Activated T-helper 1 cell treated with anti-CD3 and anti-CD28 coated beads, Interleukin-12 subunit alpha, Interleukin-12 subunit beta, Interleukin-2, Interleukin-4 antibody, amounts not matched to agents 30 ng/mL and 10 ng/mL and 1 ng/mL, durations not matched to agents 14 hours and 24 hours and 36 hours (primary cell): ENCODE measurements at regions not wholly inside any gene's neighbourhood (a gene's known extent, or its start where the extent isn't known, plus 50 kb on each side); places are given as distances from the start of the nearest gene placed in this dataset.

Source experiments
- DNase-seq: peaks from one replicate; pipeline ENCODE4 v3.0.0; 2021; ENCODE audit warnings: low spot score
- H3K27ac Mint-ChIP-seq: one replicate; pipeline ENCODE4 v1.8.0; 2021; ENCODE audit warnings: mild to moderate bottlenecking, mixed read lengths
- H3K27me3 Mint-ChIP-seq: one replicate; pipeline ENCODE4 v1.8.0; 2022; ENCODE audit warnings: mild to moderate bottlenecking, moderate library complexity, mixed read lengths; ENCODE audit not compliant: insufficient read depth
- H3K36me3 Mint-ChIP-seq: one replicate; pipeline ENCODE4 v1.8.0; 2021; ENCODE audit warnings: low read depth, mixed read lengths
- H3K4me1 Mint-ChIP-seq: one replicate; pipeline ENCODE4 v1.8.0; 2021; ENCODE audit warnings: low read depth, mixed read lengths
- H3K4me3 Mint-ChIP-seq: one replicate; pipeline ENCODE4 v1.8.0; 2021; ENCODE audit warnings: mild to moderate bottlenecking, moderate library complexity, mixed read lengths
- H3K9me3 Mint-ChIP-seq: one replicate; pipeline ENCODE4 v1.8.0; 2021; ENCODE audit warnings: mixed read lengths
- intact Hi-C: fragments of 100-400 bp; cut with micrococcal nuclease; formaldehyde crosslinking; loops from one replicate; pipeline ENCODE4 v1.15.1; 2024

DNA sequence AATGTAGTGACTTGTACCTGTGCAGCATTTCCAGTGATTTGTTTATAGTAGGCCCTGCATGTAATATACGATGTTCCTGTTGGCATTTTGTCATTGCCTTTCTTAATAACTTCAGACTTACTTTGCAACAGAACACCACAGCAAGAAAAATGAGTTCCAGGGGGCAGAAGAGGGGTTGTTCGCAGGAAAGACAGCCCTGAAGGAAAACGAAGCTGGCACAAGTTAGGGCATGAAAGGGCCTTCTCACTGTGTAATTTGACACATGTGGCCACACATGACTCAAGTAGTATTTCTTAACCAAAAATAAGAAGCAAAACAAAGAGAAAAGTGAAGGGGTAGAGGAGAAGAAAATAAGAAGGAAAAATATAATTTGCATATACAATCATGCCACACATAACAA is 265.8 kb upstream of the SMIM31 start:
- Mint-ChIP-seq H3K36me3 (no peaks in the 10 kb centered on the region), H3K4me1 (no peaks in the 10 kb centered on the region), H3K27me3 (no peaks in the 10 kb centered on the region), H3K4me3 (no peak overlapping the region), H3K27ac (no peak overlapping the region), H3K9me3 (no peaks in the 10 kb centered on the region)
- intact Hi-C loops, result no loop called here
- DNase-seq, result no peak

DNA sequence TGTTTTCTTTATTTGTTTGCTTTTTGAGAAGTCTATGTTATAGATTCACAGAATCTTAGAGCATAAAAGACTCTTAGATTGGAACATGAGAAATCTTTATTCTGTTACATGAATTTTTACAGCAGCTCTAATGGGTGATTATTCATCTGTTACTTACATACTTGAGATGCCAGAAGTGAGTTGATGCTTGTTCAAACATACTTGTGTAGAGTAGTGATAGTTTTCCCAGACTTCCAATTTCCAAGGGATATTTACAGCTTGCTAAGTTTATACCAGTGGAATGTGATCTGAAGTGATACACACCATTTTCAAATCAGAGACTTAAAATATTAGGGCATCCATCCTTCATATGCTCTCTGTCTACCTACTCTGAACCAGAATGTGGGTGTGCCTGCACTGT is 252.9 kb upstream of the SMIM31 start:
- Mint-ChIP-seq H3K27me3 (no peaks in the 10 kb centered on the region), H3K36me3 (no peaks in the 10 kb centered on the region), H3K9me3 (no peaks in the 10 kb centered on the region), H3K4me1 (no peaks in the 10 kb centered on the region), H3K4me3 (no peak overlapping the region), H3K27ac (no peak overlapping the region)
- DNase-seq, result no peak
- intact Hi-C loops, result no loop called here

DNA sequence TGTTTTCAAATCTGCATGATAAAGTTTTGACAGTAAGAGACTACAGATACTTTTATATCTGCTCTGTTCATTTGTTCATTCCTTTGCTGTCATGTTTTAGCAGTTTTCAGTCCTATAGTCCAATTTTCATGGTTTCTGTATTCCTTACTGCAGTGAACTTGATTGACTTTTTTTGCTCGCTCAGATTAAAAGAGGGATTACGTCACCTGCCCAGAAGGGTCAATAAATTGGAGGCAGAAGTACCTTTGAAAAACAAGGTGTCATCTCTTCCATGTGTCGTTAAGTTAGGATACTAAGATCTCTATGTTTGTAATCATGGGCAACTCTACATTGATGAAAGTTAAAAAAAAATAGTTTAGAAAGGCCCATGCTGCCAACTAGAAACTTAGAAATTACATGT is 250.1 kb upstream of the SMIM31 start:
- no peak overlapping the region for H3K27ac Mint-ChIP-seq
- no peak overlapping the region for H3K4me3 Mint-ChIP-seq
- no peaks in the 10 kb centered on the region for H3K9me3 Mint-ChIP-seq
- no peaks in the 10 kb centered on the region for H3K36me3 Mint-ChIP-seq
- intact Hi-C loops, result no loop called here
- H3K27me3 Mint-ChIP-seq, result no peaks in the 10 kb centered on the region
- no peaks in the 10 kb centered on the region for H3K4me1 Mint-ChIP-seq
- no peak for DNase-seq

DNA sequence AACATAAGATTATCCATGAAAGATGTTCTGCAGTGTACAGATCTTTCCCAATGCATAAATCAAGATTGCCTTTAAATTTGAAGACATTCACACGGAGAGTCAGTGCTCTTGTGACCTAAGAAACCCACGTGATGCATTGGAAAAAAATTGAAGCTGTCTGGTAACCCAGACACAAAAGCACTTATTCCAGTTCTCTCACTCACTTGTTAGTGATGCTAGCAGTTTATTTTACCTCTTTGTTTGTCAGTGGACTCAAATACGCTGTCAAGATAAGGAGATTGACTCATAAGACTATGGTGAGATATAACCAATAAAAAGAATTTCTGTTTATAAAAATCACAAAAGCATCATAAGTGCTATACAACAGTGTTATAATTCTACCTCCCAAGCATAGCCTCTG is 245.8 kb upstream of the SMIM31 start:
- intact Hi-C loops, result no loop called here

DNA sequence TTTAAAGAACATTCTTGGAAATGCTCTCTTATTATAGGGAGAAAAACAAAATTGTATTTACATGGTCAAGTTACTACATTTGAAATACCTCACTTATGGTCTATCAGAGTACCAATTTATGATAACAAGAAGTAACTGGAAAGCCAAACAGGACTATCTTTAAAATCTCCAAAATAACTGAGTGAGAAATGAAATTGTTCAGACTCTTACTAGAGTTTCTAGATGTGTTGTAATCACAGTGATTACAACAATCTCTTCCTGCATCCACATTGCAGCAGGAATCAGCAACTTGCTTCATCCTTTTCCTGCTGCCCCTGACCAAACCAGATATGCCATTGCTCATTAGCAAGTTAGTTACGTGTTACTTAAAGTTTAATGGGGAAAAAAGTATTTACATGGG is 245.2 kb upstream of the SMIM31 start:
- Mint-ChIP-seq H3K27ac (no peak overlapping the region), H3K4me1 (no peaks in the 10 kb centered on the region), H3K27me3 (no peaks in the 10 kb centered on the region), H3K36me3 (no peaks in the 10 kb centered on the region), H3K4me3 (no peak overlapping the region), H3K9me3 (no peaks in the 10 kb centered on the region)
- intact Hi-C loops, result no loop called here
- no peak for DNase-seq

More for the DNA sequence above, 245.8 kb upstream of the SMIM31 start:
- no peaks in the 10 kb centered on the region for H3K4me1 Mint-ChIP-seq
- no peaks in the 10 kb centered on the region for H3K9me3 Mint-ChIP-seq
- no peak overlapping the region for H3K27ac Mint-ChIP-seq
- no peak for DNase-seq
- no peaks in the 10 kb centered on the region for H3K36me3 Mint-ChIP-seq
- no peak overlapping the region for H3K4me3 Mint-ChIP-seq
- no peaks in the 10 kb centered on the region for H3K27me3 Mint-ChIP-seq

DNA sequence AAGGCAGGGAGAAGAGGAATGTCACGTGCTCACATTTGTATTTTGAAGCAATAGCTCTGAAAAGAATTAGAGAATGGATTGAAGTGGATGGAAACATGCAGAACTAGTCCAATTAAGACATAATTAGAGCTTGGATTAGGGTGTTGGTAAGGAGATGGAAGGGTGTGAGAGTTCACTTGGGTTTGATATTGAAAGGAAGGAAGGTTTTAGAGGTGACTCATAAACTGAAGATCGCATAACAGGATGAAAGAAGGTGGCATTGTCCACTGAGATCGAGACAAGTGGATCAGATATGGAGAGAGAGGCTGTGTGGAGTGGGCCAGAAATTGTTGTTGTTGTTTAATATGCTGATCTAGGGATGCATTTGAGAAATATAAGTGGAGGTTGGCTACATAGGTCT is 244.0 kb upstream of the SMIM31 start:
- Mint-ChIP-seq H3K4me3 (no peak overlapping the region), H3K4me1 (no peaks in the 10 kb centered on the region), H3K36me3 (no peaks in the 10 kb centered on the region), H3K27me3 (no peaks in the 10 kb centered on the region), H3K27ac (no peak overlapping the region), H3K9me3 (no peaks in the 10 kb centered on the region)
- intact Hi-C loops, result no loop called here
- no peak for DNase-seq

DNA sequence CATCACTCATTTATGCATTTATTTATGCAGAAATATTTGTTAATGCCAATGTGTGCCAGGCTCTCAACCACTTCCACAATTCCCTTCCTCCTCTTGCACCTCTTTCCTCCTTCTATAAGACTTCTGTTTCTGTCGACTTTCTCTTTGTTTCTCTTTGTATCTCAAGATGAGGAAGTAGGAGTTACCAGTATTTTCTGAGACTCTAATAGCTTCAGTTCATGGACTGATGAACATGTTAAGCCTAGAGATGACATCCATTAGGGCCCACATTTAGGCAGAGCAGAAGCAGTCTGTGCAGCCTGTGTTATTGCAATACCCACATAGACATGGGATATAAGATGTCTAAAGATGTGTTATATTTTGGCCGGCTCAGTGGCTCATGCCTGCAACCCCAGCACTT is 241.8 kb upstream of the SMIM31 start:
- H3K27me3 Mint-ChIP-seq, result no peaks in the 10 kb centered on the region
- no peaks in the 10 kb centered on the region for H3K9me3 Mint-ChIP-seq
- no peak overlapping the region for H3K4me3 Mint-ChIP-seq
- intact Hi-C loops, result no loop called here
- no peak overlapping the region for H3K27ac Mint-ChIP-seq
- no peak for DNase-seq
- H3K36me3 Mint-ChIP-seq, result no peaks in the 10 kb centered on the region
- no peaks in the 10 kb centered on the region for H3K4me1 Mint-ChIP-seq

DNA sequence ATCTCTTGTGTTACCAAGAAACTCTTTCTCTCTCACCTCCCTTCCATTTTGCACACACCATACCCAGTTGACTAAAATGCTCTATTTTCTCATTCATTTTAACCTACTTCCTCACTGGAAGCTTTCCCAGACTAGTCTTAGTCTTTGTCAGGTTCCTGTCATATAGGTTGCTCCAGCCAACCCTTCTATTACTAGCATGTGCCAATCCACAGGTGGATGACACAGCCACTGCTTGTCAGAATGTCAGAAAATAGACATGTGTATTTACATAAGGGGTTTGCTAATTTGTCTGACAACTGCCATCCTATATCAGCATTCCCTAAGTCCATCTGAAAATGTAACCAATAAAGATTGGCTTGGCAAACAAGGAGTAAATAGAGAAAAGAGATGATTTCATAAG is 239.2 kb upstream of the SMIM31 start:
- Mint-ChIP-seq H3K9me3 (no peaks in the 10 kb centered on the region), H3K4me1 (no peaks in the 10 kb centered on the region), H3K4me3 (no peak overlapping the region), H3K36me3 (no peaks in the 10 kb centered on the region), H3K27me3 (no peaks in the 10 kb centered on the region), H3K27ac (no peak overlapping the region)
- no peak for DNase-seq
- intact Hi-C loops, result no loop called here

DNA sequence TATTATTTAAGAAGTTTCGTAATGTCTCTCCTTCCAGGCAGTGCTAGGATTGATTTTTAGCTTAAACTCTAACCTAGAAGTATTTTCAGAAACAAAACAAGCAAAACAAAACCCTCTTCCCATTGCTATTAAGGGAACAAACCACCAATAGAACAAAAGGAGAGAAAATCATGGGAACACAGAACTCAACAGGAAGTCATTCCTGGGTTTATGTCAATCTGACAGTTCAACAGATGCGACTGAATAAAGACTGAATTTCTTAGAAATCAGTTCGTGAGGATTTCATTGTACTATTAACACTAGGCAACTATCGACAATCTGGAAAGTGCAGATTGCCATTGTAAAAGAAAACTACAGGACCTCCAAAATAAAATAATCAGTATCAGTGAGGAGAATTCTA is 229.1 kb upstream of the SMIM31 start:
- Mint-ChIP-seq H3K27me3 (no peaks in the 10 kb centered on the region), H3K4me1 (no peaks in the 10 kb centered on the region), H3K27ac (no peak overlapping the region), H3K36me3 (no peaks in the 10 kb centered on the region), H3K4me3 (no peak overlapping the region), H3K9me3 (no peaks in the 10 kb centered on the region)
- intact Hi-C loops, result no loop called here
- no peak for DNase-seq

DNA sequence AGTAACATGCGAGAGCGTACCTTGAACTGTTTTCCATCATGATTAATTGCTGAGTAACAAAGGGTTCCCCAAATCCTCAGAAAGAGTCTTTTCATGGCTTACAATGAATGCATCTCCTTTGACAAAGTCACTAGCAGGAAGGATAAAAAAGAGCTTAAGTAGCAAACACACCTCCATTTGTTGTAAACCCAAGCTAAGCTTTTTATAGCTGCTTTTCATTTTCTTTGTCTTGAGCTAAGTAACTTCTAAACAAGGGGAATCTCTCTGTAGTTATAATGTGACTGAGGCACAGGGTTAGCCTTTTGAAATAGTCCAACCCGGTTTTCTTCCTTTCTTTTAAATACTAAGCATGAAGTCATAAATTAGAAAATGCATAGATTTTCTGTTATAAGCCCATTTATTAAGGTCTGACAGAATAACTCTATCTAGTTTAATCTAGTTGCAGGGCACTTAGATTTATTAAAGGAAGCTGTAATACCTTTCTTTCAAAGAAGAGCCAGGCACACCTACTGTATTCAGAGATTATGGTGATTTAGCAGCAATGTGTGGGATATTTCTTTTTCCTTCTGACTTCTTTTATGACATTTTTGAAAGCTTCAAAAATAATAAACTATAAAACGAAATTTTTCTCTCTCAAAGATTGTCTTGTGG is 226.9 kb upstream of the SMIM31 start:
- H3K4me1 Mint-ChIP-seq, result no peaks in the 10 kb centered on the region
- no peak overlapping the region for H3K27ac Mint-ChIP-seq
- no peak for DNase-seq
- H3K36me3 Mint-ChIP-seq, result no peaks in the 10 kb centered on the region
- H3K27me3 Mint-ChIP-seq, result no peaks in the 10 kb centered on the region
- no peaks in the 10 kb centered on the region for H3K9me3 Mint-ChIP-seq
- H3K4me3 Mint-ChIP-seq, result no peak overlapping the region
- intact Hi-C loops, result no loop called here

DNA sequence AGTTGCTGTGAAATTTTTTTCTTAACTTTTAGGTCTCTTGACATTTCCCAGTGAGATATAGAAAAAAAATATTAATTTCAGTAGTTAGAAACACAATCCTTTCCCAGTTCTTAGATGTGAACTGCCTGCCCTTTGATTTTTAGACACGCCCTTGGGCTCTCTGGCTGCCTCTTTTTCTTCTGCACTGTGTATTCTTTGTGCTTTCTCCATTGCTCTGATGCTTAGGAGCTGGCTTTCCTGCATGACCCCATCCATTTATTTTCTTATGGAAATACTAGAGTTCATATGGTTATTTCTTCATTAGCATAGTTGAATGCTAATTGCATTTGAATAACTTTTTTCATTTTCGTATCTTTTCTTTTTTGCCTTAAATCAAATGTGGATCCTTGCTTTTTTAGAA is 224.9 kb upstream of the SMIM31 start:
- Mint-ChIP-seq H3K36me3 (no peaks in the 10 kb centered on the region), H3K27ac (no peak overlapping the region), H3K27me3 (no peaks in the 10 kb centered on the region), H3K4me3 (no peak overlapping the region), H3K9me3 (no peaks in the 10 kb centered on the region), H3K4me1 (no peaks in the 10 kb centered on the region)
- intact Hi-C loops, result no loop called here
- no peak for DNase-seq

DNA sequence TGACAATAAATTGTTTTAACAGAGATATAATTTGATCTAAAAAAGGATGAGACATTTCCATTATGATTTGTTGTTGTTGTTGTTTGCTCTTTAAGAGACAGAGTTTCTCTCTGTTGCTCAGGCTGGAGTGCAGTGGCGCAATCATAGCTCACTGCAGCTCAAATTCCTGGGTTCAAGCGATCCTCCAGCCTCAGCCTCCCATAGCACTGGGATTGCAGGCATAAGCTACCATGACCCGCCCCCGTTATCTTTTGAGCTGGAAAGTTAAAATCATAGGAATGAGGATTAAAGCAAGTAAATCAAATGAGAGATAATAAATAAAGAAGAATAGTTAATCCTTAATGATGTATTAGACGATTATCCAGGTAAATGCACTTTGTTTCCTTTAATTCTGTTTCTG is 224.4 kb upstream of the SMIM31 start:
- DNase-seq, result no peak
- no peak overlapping the region for H3K4me3 Mint-ChIP-seq
- no peak overlapping the region for H3K27ac Mint-ChIP-seq
- no peaks in the 10 kb centered on the region for H3K9me3 Mint-ChIP-seq
- intact Hi-C loops, result no loop called here
- H3K36me3 Mint-ChIP-seq, result no peaks in the 10 kb centered on the region
- no peaks in the 10 kb centered on the region for H3K27me3 Mint-ChIP-seq
- no peaks in the 10 kb centered on the region for H3K4me1 Mint-ChIP-seq

DNA sequence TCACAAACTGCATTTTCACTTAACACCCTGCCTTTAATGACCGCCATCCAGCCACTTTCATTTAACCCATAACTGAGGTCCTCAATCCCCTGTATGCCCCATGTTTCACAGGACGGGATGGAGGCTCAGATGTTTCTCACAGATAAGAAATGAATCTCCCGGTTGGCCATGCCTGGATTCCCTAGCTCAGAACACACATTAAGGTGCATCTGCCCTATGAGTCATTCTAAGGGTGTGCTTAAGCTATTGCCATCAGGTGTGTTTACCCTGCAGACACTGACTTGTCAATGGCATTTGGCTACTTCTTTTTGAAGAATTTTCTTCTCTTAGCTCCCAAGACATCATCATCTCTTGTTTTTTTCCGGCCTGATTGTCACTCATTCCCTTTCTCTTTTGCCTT is 222.6 kb upstream of the SMIM31 start:
- Mint-ChIP-seq H3K27me3 (no peaks in the 10 kb centered on the region), H3K36me3 (no peaks in the 10 kb centered on the region), H3K27ac (no peak overlapping the region), H3K9me3 (no peaks in the 10 kb centered on the region), H3K4me3 (no peak overlapping the region), H3K4me1 (no peaks in the 10 kb centered on the region)
- DNase-seq, result no peak
- intact Hi-C loops, result no loop called here

DNA sequence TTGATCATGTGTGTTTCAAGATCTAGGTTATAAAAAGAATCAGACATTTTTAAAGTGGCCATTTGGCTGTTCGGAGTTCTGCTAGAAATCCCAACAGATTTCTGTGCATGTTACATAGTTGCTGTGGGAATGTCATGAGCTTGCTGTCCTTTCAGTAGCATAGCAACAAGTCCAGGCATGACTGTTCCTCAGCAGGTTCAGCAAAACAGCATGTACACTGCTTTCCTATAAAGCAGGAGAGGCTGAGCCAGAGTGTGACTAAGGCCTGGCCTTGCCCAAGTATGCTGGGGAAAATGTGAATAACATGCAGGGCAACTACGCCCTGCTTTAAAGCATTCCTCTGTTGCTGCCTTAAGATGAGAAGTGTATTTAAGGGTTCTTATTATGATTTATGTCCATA is 217.1 kb upstream of the SMIM31 start:
- Mint-ChIP-seq H3K4me3 (no peak overlapping the region), H3K4me1 (no peaks in the 10 kb centered on the region), H3K9me3 (peaks cover 11% of the 10 kb centered on the region), H3K36me3 (no peaks in the 10 kb centered on the region), H3K27ac (no peak overlapping the region), H3K27me3 (no peaks in the 10 kb centered on the region)
- intact Hi-C loops, result no loop called here
- DNase-seq, result no peak
